GM21737 (cell line): ENCODE measurements at regions not wholly inside any gene's neighbourhood (a gene's known extent, or its start where the extent isn't known, plus 50 kb on each side); places are given as distances from the start of the nearest gene placed in this dataset.
A peak's percentile ranks its signal among the peaks of the same experiment; 100 is the strongest.
"Not testable (repeated sequence)": the region's sequence is repeated elsewhere in the genome, so short reads cannot be mapped to it uniquely, and the experiment has no call there.

Source experiments
- ATAC-seq: cut with Tn5 transposase; IDR thresholded peaks from one replicate; pipeline ENCODE4 v1.9.1; 2021; ENCODE audit warnings: mild to moderate bottlenecking, moderate library complexity; ENCODE audit not compliant: unreplicated experiment

DNA sequence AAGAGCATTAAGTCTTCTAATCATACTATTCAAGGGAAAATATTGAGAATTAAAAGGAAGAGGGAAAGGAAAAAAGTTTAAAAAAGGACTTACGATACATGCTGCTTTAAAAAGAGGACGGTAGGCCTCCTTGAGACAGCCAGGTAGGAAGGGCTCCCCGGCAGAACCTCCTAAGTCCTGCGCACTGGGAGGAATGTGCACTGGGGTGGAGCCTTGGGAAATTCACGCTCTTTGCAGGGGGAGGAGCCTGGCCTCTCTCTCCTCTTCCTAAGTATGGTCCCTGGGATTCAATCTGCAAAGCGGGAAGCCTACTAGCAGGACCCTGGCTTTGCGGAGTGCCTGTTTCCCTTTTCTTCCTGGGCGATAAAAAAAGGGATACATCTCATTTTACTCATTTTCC is 553.0 kb downstream of the RPS29 start:
- no peak for ATAC-seq

DNA sequence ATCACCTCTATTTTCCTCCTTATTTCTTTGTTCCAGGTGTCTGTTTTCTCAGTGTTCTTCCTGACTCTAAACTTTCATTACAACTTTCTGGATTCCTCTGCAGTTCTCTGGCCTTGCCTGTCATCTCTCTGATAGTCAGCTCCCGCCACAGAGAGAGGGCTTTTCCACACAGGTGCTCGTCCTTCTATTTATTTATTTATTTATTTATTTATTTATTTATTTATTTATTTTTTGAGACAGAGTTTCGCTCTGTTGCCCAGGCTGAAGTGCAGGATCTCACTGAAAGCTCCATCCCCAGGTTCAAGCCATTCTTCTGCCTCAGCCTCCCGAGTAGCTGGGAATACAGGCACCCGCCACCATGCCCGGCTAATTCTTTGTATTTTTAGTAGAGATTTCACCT is 554.5 kb downstream of the RPS29 start:
- ATAC-seq, result not testable (repeated sequence)

DNA sequence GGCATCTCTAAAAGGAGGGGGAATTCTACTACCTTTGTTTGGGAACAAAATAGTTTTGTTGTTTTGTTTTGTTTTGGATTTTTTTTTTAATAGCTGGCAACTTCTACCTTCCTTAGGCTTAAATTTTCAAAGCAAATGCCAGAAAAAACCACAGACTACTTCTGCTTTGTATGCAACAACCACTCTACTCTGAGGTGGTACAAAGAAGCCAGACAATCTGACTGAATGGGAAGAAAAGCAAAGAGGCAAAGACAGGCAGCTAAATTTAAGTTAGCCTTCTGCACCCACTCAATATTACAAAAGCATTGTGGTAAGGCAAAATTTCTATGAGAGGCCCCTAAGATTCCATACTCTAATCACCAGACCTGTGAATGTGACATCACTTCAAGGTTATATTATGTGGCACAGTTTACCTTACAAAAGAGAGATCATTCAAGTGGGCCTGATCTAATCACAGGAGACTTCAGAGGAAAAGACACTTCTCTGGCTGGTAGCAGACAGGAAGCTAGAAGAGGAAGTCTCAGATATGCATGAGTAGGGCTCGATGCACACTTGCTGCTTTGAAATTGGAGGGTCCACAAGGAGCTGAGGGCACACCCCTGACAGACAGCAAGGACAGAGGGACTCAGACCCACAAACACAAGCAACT is 566.6 kb downstream of the RPS29 start:
- ATAC-seq, result peak; percentile 64

DNA sequence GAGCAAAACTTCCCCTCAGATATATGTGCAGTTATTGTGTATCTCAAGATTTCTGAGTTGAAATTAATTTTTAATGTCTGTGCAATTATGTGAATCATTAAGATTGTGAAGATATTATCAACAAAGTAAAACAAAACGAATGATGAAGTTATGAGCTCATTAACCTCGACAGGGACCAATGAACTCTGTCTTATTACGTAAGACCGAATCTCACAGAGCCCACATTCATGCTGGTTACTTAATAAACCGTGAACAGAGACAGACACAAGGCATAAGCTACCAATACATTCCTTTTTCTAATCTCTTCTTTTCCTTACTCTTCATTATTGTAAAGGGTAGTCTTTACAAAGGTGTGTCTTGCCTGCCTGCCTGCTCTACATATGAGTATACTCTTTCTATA is 568.7 kb downstream of the RPS29 start:
- no peak for ATAC-seq

DNA sequence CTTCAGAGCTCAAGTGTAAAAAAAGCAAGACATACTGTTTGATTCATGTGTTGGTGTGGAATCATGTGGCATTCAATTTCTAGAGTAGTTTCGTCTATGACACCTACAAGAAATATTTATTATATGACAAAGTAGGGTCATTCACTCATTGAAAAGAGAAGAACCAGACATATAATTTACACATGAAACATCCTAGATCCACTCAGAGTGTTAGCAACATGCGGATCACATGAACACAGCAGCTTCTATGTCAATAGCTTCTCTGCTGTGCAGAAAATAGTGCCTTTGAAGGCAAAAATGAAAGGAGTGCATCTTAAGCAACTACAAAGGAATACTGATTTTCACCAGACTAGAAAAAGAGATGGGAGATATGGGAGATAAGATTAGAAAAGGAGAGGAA is 569.8 kb downstream of the RPS29 start:
- no peak for ATAC-seq

DNA sequence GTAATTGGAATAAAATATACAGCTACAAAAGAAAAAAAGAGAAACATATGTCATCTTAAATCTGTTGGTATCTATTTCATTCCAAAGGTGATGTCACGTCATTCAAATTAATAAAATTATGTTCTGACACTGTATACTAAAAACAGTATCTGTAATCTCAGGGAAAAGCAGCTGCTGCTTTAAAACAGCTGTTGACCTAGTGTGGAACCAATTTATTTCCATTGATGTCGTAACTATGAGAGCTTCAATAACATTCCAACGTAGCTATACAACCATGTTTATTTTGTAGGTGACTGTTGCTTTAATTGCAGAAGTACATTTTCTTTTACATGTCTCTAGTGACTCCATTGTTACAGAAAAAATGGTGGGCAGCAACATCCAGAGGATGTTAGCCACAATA is 571.7 kb downstream of the RPS29 start:
- no peak for ATAC-seq

DNA sequence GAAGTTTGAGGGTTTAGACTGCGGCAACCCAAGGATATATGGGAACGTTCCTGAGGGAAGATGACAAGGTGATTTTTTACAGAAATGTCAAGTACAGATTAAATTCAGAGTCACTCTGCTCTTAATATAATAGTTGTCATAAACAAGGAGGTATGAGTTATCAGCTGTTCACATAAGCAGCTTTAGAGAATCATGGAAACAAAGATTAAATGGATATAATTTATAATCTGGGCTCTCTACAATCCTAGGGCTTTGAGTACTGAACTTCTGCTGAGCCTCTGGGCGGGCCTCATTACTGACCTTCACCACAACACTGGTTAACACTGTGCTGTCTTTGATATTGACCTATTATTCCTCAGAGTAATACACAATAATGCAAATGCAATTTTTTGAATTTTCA is 577.8 kb downstream of the RPS29 start:
- ATAC-seq, result no peak

DNA sequence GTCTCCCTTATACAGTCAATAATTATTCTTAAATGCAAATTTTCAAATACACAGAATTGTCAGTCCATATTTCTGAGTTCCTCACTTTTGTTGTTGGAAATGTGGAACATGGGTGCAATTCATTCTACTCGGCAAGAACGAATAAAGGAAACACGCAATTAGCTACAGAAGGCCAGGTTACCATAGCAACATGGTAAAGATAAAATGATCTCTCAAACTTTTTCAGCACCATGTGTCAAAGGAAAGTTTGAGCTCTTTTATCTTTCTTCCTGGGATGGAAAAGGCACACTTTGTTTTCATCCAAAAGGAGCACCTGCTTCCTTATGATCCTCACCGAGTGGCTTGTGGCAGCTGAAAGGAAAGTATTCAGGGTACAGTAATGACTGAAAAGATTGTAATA is 595.0 kb downstream of the RPS29 start:
- ATAC-seq, result no peak

DNA sequence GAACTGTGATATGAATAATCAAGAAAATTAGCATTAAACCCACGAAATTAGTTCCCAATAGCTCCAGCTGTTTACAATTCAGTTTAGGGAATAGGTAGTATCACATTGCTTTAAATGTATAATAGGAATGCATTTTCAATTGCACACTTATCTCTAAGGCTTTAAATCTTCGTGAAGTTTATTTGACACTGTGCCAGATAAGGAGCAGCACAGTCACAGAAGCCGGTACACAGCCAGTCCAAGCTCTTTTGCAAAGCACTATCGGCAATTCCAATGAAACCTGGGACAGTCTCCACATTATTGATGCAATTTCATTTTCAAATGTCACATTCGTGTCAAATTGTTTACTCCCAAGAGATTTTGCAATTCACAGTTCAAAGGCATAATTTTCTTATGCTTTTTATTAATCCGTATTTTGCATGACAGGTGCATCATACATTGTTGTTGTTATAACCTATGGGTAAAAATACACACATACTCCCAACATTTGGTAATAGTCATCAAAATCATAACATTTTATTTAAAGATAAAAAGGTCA is 602.8 kb downstream of the RPS29 start:
- ATAC-seq, result no peak

DNA sequence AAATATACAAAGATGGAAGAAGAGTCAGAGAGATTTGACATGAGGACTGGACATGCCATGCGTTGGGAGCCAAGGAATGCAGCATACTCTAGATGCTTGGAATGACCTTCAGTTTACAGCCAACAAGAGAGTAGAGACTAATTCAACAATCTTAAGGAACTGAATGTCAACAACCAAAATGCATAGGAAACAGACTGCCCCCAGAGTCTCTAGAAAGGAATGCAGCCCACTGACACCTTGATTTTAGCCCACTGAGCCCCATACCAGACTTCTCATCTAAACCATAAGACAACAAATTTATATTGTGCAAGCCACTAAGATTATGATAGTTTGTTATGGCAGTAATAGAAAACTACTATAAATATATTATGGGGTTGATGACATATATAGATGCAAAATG is 611.2 kb downstream of the RPS29 start:
- no peak for ATAC-seq

DNA sequence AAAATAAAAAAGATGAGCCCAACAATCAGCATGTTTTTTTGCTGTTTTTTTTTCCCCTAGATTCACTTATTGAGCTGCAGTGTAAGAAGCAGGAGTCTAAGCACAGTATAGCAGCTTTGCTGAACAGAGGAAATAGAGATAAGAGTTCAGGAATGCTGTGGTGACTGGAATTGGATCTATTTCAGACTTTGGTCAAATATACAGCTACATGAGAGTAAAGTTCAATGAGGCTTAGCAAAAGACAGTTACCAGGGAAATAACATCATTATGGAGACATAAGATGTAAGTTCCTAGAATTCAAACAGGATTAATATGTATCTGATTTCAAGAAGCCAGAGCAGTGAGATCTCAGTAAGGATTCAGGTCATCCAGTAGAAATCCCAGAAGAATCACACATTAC is 613.0 kb downstream of the RPS29 start:
- no peak for ATAC-seq

DNA sequence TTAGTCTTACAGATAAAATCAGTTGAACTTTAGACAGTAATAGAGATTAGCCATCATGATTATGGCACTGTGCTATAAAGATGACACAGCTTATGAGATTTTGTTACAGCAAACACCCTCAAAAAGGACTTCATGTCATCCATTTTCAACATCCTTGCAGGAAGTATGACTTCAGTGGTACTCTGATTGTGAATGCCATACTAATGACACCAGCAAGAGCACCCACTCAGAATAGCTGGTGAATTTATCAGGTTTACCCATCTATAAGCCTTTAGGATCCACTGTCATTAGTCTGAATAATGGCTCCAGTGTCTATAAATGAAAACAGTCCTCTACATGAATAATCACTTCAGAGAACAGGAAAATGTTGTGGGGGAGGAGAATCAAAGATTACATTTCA is 615.2 kb downstream of the RPS29 start:
- no peak for ATAC-seq

DNA sequence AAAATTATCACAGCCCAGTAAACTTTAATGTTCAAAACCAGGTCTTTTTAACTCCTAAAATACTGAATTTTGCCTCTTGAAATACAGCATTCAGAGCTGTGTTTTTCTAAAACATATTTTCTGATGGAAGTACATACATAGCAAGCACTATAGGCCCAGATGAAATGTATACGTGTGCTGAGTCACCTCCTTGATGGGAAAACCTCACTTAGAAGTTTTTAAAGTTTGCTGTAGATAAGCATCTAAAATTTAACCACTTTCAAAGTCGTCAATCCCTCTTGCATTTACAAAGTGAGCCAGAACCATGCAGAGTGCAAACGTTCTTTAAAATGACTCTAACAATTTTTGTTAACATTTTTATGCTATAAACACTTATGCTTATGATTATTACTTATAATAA is 618.8 kb downstream of the RPS29 start:
- ATAC-seq, result no peak

DNA sequence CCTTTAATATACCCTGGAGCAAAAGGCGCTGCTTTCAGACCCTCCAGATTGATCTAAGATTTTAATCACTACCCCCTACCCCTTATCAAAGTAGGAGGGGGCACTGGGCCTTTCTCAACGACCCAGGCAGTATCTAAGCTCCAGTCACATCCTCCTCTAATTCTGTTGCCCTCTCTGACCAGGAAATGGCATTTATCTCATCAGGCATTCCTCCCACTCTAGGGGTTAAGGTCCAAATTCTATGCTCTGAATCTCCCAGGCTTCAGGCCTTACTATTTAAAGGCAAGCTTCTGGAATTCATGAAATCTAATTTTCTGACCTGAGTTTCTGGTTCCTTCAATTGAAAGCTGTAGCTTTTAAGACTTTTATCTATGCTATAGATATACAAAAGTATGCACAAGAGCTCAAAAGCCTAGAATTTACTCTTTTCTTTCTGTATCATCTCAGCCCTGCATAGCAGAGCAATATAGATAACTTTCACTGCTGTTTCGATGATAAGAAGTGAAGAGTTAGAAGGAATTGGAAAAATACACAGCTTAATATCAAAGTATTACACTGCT is 622.9 kb downstream of the RPS29 start:
- no peak for ATAC-seq

DNA sequence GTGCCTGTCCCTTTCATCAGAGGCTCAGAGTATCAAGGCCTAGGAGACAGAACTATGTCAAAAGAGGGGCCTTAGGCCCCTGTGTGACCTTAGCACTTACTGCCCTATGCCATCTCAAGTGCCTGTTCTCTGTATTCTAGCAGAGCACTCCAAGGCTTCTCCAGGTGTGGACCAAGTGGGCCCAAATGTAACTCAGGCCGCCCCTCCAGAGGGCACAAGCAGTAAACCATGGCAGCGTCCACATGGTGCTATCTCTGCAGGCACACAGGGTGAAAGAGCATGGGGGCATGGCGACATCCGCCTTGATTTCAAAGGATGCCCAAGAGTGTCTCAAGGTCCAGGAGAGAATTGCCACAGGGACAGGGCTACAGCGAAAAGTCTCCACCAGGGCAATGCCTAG is 628.7 kb downstream of the RPS29 start:
- no peak for ATAC-seq

DNA sequence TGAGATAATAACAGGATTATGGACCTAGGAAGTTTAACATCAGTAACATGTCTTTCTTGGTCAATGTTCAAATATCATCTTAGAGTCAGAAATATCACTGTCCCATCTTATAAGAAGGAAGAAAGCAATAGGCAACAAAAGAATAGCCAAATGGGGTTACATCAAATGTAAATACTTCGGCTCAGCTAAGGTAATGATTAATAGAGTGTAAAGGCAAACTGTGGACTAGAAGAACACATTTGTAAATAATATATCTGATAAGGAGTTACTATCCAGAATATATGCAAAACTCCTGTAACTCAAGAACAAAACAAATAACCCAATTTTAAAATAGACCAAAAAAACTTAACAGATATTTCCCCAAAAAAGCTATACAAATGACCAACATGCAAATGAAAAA is 630.3 kb downstream of the RPS29 start:
- ATAC-seq, result no peak

DNA sequence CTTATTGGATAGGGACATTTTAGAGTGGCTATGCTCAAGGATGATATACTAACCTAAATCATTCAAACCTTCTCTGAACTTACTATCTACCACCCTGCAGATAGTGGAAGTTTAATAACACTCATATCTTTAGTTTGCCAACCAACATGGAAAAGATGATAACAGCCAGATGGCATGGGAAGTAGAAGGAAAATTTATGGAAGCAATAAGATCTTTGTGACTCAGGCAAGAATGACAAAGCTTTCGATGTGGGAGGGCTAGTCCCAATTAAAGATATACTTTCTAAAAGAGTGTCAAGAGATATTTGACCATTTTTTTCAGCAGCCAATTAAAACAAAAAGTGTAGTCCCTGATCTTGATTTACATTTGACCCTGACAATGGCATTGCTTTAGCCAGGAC is 631.7 kb downstream of the RPS29 start:
- no peak for ATAC-seq

DNA sequence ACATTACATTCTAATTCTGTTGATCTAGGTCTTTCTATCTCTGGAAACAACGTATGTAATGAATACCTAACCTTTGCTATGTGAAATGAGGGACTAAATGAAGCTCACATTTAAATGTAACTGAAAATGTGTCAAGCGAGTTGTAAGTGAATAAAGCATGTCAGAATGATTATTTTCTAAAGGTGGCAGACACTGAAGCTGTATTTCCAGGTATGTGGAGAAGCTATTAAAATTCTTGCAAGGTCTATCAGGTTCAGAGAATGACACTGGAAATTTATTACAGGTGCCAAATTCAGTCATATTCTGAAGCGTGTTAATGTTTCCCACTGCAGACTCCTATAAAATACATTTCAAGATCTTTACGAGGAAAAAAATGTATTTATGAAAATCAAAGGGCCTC is 641.4 kb downstream of the RPS29 start:
- no peak for ATAC-seq

DNA sequence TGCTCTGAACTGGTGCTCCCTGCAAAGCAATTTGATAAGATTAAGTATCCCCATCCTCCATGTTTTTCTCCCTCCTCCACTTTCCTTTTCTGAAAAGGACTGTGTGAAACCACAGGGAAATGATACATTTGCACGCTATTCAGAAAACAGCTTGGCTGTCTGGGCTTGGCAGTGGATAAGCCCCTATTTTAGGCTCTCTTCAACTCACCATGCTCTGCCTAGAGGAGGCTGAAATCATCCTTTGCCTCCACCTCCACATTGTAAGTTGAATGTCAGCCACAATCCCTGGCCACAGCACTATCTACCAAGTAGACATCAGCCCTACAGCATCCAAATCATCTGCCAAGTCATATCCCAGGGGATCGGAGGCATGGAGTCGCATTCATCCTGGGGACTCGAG is 642.3 kb downstream of the RPS29 start:
- no peak for ATAC-seq

DNA sequence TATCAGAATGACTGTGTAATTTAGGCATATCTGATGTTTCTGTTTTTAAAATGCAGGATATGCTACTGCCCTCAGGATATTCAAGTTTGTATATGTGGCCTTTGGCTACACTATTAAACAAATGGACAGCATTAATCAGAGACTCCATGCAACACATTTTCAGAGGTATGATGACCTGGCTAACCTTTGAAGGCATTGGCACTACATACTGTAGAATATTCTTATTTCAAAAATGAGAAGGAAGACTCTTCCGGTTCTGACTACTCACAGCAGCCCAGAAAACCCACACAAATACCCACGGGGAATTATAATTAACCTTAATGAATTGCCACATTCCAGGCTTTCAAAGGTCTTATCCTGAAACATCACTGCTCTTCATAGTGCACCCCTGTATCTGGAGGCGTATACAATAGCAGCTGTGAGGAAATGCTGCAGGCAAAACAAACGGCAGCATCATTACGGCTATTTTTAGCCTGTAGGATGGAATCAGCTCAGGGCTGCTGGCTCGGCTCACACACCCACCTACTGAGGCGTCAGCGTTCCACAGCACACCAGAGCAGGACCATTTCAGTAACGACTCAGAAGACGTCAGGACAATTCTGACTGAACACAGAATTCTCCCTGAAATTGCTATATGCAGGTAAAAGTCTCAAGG is 648.5 kb downstream of the RPS29 start:
- no peak for ATAC-seq

DNA sequence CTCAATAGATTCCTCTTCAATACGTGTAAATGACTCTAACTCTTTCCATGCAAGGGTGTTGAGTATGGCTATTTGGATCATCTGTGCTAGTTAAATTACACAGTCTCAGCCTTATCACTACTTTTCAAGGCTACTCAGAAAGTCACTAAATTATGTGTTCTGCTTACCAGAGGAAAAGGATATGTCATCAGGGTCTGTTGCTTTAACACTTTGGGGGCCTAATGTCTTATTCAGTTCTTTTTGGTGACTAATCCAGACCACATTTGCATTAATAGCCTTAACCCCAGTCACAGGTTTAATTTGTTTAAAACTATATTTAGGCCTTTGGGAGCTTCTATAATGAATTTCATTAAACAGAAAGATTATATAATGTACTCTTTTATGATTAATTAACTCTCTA is 649.3 kb downstream of the RPS29 start:
- no peak for ATAC-seq

DNA sequence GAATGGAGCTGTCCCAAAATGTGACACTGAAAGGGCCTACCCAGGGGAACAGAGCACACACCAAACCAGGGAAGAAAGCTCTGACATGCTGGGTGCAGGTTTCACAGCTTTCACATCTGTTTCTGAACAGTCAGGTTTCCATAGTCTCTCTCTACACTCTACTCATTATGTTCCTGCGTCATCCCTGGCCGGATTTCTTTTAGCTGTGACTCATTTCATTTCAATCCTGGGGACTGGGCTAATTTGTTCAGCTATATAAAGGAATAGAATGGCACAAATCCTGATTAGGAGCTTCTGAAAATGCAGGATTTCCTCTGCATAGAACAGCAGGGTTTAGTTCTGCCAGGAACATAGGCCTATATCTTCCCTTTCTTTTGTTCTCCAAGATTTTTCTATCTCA is 649.8 kb downstream of the RPS29 start:
- ATAC-seq, result no peak

DNA sequence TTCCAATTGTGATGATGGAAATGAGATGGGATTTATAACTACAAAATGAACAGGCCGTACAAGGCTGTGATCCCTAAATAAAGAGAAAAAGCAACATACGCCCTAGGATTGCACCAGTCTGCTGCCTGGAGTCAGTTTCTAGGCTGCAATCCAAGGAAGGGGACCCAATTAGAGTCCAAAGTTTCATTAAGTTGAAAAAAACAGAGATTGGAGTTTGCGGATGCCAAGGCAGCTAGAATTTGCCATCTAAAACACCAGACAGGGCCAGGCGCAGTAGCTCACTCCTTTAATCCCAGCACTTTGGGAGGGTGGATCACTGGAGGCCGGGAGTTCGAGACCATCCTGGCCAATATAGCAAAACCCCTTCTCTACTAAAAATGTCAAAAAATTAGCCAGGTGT is 661.0 kb downstream of the RPS29 start:
- no peak for ATAC-seq
